Uterus (tissue), 2 donors: ENCODE measurements at regions not wholly inside any gene's neighbourhood (a gene's known extent, or its start where the extent isn't known, plus 50 kb on each side); places are given as distances from the start of the nearest gene placed in this dataset.
"Not testable (repeated sequence)": the region's sequence is repeated elsewhere in the genome, so short reads cannot be mapped to it uniquely, and the experiment has no call there.

Experiments used
- POLR2A ChIP-seq, 2 donors: fragments of 450-650 bp; IDR thresholded peaks; one replicate each; pipeline ENCODE4 v1.6.1; 2016; ENCODE audit warnings: antibody characterized with exemption in 2 of 2, mild to moderate bottlenecking in 1 of 2, moderate library complexity in 1 of 2
- TF ChIP-seq, protein P1 (sequence below), 4 experiments: fragments of 200-600 bp in 2 of 4; fragments of 450-650 bp in 2 of 4; sonication (generic) in 2 of 4; IDR thresholded peaks; one replicate each; pipeline ENCODE4 v1.5.1; 2016 to 2019; ENCODE audit warnings: antibody characterized with exemption in 4 of 4, mild to moderate bottlenecking in 2 of 4, moderate library complexity in 1 of 4

DNA sequence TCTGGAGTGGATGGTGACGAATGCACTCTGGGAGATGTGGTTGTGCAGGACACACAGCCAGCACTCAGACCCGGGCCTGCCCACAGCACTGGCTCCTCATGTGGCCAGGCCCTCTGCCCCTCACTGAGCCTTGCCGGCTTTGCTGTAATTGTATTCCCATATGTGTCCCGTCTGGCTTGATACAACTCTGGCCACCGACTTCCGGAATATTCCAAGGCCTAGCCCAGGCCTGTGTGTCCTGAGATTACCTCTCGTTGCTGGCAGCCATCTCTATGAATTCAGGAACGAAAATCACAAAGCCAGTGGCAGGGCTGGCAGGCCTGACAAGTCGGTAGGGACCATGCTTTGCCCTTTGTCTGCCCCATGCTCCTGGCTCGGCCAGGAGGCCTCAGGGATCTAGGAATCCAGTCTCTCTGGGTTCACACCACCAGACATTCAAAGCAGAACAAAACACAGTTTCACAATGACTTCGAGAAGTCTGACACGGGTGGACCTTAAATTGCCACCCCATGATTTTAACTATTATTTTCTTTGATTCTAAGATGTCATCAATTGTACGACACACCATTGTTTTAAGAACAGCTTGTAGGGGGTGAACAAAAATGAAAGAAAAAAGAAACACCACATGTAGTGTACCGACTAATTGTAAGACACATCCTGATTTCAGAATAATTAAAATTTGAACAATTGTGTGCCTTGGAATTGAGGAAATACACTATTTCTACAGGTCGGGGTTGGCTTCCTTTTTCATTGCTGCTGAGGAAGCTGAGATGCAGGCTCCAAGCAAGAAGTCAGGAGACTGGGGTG lies 154.5 kb downstream of the BCL2L11 start:
- TF ChIP-seq POLR2A (IDR thresholded peaks at IDR 0.05), result not testable (repeated sequence)
- TF ChIP-seq, protein P1, sequence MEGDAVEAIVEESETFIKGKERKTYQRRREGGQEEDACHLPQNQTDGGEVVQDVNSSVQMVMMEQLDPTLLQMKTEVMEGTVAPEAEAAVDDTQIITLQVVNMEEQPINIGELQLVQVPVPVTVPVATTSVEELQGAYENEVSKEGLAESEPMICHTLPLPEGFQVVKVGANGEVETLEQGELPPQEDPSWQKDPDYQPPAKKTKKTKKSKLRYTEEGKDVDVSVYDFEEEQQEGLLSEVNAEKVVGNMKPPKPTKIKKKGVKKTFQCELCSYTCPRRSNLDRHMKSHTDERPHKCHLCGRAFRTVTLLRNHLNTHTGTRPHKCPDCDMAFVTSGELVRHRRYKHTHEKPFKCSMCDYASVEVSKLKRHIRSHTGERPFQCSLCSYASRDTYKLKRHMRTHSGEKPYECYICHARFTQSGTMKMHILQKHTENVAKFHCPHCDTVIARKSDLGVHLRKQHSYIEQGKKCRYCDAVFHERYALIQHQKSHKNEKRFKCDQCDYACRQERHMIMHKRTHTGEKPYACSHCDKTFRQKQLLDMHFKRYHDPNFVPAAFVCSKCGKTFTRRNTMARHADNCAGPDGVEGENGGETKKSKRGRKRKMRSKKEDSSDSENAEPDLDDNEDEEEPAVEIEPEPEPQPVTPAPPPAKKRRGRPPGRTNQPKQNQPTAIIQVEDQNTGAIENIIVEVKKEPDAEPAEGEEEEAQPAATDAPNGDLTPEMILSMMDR (IDR thresholded peaks at IDR 0.05), result not testable (repeated sequence)
